HG02852 (cell line): ENCODE measurements at regions not wholly inside any gene's neighbourhood (a gene's known extent, or its start where the extent isn't known, plus 50 kb on each side); places are given as distances from the start of the nearest gene placed in this dataset.
A peak's percentile ranks its signal among the peaks of the same experiment; 100 is the strongest.
"Not testable (repeated sequence)": the region's sequence is repeated elsewhere in the genome, so short reads cannot be mapped to it uniquely, and the experiment has no call there.

Experiments used
- ATAC-seq: cut with Tn5 transposase; IDR thresholded peaks from one replicate; pipeline ENCODE4 v1.9.1; 2021; ENCODE audit warnings: mild to moderate bottlenecking, moderate library complexity; ENCODE audit not compliant: unreplicated experiment

DNA sequence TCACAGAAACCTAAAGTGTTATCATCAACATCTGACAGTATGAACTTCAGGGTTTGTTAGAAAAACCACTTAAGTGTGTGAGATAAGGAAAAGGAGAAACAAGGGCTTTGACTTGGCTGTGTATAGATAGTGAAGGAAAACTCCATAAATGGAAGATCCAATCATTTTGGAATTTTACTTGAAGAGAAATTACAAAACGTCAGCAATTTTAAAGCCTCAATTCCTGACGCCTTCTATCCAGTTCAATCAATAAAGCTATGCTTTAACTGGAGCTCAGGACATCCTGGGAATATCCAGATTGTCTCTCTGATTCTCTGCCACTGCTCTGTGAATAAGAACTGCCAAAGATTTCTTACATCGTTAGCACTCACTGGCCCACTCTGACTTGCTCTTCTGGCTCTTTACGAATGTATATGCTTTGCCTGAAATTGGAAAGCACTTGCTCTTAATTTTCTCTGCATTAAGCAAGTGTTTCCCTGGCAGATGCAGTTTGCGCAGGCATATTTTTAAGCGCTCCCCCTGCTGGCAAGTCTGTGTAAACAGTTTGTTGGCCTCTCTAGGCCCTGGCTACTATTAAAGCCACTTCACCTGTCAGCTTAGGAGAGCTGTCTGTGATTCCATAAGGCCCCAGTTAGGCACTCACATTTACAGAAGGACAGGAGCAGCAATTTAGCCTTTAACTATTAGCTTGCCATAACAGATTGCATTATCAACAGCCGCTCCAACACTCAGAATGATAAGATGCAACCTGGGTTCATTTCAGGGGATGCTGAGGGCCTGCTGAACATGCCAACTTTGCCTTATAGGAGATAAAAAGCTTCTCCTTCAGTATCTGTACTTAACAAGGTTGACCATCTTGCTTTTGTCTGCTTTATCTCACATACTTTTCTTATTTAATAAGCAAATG is 251.4 kb upstream of the DDX53 start:
- ATAC-seq = peak; percentile 97

DNA sequence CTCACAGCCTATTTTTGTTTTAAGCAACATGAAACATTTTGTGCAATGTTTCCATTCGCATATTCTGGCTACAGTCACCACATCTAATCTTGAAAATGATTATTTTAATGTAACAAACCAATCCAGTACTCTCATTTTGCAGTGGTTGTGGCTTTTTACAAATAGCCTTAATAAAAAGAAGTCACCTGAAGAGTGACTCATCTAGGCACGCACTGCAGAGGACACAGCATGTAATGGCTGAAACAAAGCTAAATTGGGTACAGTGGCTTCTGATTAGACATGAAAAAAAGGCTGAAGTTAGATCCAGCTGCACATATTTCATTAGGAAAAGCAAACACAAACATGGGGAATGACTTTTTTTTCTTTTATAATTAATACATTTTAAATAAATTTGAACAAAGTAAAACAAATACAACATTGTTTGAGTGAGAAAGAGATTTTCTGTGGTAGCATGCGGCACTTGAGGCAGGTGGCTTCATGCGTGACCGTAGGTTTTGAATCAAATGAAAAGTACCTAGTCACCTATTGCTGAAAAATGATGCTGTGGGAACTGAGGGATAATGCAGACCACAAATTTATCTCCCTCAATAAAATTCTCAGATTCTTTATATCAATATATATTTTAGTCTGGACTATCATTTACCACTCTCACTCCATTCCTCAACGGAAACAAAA is 240.8 kb upstream of the DDX53 start:
- ATAC-seq = peak; percentile 71

DNA sequence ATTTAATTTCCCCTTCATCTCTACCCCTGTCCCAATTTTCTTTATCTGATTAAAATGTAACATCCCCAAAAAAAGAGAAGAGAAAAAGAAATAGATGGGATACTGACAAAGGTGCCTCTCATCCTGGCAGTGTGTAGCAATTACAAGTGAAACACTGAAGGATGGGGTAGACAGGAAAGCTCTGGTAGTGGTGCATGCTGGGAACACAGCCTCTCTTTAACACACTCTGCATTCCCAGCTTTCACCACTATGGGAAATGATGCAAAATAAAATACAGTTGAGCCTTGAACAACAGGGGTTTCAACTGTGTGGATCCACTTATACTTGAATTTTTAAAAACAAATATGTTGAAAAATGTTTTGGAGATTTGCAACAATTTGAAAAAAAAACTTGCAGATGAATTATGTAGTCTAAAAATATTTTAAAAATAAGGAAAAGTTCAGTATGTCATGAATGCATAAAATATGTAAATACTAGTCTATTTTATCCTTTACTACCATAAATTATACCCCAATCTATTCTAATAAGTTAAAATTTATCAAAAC is 239.2 kb upstream of the DDX53 start:
- no peak for ATAC-seq

DNA sequence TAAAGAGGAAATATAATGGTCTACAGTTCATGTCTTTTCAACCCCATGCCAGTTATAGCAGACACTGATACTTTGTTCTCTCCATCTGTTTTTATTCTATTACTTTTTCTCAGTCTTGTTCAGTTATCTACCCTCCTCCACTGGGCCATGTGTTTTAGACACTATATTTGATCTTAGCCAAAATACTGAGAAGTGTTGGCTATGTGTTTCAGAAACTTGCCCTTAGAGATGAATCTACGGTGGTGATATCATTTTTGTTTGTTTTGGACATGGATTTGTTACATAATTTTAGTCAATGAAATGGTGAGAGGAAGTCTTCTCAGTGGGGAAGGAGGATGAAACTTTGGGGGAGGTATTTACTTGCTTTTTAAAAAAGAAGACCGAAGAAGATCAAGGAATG is 211.5 kb upstream of the DDX53 start:
- no peak for ATAC-seq

DNA sequence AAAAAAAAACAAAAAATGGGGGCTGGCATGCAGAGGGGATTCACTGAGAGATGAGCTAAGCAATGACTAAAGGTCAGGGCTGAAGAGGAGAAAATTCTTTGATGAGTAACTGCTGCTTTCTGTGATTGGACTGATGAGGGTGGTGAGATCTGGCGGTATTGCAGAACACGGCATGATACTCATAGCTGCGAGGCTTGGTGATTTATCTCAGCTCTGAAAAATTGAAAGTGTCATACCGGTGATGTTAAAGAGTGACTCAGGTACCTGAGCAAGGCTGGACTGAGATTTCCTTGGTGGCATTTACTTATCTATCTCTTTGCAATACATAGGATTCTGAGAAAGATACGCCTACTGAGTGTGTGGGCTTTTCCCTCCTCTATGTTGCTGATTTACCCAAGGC is 204.1 kb upstream of the DDX53 start:
- ATAC-seq = no peak

DNA sequence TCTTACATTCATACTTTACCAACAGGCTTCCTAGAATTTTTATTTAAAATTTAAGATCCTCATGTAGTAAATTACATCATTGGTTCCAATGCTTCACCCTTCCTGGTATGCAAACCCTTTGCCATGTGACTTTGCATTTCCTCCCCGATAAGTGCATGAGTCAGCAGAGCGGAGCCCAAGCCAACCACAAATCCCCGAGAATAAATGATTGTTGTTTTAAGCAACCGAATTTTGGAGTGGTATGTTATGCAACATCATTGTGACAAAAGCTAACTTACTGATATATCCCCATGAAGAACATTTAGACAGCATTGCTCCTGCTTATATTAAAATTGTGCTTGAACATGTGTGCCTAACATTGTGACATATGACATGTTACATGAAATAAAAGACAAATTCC is 199.4 kb upstream of the DDX53 start:
- no peak for ATAC-seq

DNA sequence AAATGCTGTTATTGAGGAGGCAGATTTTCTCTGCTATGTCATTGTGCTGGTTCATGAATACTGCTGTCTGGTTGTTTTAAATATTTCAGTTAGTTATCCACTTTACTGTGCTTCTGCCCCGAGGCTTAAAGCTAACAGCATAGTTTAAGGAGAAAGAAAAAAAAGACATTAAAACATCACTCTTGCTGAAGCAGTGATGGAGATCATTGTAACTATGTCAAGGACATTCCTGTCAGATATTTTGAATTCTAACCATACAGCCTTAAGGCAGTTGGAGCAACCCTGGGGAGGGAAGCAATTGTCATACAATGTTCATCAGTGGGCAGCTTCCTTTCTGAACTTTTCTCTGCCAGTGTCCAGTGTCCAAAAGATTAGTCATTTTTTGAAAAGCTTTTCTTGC is 199.0 kb upstream of the DDX53 start:
- ATAC-seq = no peak

DNA sequence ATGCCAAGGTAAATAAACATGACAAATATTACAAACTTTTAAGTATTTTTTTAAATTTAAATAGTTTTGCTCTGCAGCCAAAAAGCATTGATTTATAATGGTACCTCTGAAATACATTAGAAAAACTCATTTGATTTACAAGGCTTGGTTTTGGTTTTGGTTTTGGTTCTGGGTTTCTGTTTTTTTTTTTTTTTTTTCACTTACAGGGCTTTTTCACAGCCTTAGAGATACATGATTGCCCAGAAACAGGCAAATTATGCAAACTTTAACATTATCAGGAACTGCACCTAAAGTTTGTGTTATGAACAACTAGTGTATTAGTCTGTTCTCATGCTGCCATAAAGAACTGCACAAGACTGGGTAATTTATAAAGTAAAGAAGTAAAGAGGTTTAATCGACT is 196.4 kb upstream of the DDX53 start:
- ATAC-seq = no peak

DNA sequence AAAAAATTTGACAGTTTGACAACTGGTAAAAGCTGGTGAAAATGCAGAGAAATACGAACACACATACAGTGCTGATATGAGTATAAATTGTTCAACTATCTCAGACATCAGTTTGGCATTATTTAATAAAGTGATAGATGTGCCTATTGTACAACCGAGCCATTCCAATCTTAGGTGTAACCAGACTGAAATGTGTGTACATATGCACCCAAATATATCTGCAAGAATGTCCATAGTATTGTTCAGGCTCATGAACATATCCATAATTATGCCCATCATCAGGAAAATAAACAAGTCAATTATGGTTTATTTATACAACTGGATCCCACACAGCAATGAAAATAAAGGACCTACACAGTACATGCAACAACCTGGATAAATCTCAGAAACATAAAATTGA is 188.9 kb upstream of the DDX53 start:
- ATAC-seq = no peak

DNA sequence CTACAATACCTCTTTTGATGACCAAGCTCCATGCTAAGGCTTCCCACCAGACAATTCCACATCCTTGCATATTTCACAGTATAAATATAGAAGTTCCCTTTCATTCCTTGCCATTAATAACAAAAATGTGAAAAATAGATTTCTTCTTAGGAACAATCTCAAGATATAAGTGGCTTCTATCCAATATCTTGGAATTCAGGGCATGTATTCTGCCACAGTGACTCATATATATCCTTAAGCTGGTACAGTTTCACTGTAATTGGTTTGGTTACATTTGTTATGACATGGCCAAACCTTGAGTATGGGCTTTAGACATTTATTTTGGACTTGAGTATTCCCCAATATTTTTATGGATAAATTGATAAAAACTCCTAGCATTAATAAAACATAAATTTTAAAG is 181.7 kb upstream of the DDX53 start:
- ATAC-seq = no peak

DNA sequence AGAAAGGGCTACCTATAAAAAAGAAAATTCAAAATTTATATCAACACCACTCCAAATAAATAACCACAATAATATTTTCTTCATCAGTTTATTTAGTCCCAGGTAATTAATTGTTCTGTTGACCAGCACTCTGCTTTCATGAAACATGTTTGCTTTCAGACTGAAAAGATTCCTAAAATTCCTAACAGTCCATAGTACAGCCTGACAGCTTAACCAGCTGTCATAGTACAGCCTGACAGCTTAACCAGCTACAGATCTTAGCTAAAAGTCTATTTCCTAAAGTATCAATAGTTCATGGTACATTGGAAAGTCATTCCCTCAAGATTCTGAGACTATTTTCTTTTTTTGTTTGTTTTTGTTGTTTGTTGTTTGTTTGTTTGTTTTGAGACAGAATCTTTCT is 144.1 kb upstream of the DDX53 start:
- no peak for ATAC-seq

DNA sequence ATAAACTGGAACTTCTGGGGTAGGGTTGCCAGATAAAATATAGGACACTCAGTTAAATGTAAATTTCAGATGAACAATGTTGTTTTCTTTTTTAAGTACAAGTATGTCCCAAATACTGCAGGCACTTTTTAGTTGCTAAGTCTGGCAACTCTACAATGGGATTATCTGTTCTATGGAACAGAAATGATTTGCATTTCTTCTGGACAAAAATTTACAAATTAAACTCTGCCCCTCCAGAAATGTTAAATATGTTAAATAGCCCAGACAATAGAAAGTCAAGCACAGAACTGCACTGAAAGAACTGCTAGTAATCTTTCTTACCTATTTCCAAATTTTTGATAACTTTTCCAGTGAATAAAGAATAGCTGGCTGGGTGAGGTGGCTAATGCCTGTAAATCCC is 140.1 kb upstream of the DDX53 start:
- ATAC-seq = no peak

DNA sequence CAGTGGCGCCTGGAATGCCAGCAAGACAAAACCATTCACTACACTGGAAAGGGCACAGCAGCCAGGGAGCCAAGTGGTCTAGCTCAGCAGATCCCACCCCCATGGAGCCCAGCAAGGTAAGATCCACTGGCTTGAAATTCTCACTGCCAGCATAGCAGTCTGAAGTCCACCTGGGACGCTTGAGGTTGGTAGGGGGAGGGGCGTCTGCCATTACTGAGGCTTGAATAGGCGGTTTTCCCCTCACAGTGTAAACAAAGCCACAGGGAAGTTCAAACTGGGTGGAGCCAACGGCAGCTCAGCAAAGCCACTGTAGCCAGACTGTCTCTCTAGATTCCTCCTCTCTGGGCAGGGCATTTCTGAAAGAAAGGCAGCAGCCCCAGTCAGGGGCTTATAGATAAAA is 133.0 kb upstream of the DDX53 start:
- ATAC-seq = not testable (repeated sequence)

DNA sequence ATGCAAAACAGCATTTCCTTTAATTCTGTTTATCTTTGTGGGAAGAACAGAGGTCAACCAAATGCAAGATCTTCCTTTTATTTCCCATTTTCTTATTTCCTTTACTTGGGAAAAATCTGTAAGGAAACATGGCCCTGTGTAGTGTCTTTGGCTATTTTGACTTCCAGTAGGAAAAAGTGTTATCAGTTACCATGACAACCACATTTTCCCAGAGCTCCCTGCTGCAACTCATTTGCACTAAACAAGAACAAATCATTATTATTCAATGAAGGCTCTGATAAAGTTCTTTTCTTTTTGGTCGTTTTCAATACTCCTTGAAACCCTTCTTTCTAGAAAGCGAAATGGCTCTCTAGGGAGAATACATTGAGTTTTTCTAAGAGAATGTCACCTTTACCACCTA is 117.2 kb upstream of the DDX53 start:
- ATAC-seq = no peak

DNA sequence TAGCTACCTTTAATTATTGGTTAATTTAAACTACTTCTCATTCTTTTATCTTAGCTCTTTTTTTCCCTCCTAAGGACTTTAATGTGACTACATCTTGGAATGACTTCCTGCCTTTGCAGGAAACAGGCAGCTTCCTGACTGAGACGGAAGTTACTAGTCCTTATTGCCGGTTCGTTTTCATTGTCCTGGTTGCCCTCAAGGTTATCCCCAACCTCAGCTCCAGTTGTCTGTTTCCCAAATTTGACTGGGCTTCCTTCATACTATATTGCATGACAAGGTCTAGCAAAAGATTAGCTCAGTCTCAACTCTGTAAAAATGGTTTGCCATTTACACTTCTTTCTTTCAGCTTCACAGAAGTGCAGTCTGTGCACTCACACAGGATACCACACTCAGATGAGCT is 109.9 kb upstream of the DDX53 start:
- no peak for ATAC-seq

DNA sequence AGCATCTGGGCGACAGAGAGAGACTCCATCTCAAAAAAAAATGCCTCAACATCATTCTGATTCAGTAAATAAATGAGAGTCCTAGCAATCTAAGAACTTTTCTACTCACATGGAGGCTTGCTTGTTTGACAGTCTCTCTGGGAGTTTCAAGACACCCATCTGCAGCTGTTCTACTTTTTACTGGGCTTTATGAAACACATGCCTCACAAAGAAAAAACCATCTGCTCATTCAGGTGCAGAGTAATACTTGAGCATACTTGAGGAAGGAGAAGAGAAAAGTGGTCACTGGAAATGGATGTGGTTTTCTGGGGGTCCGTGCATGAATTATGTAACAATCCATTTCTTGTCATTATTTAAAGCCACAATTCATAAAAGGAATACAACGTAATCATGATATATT is 87.1 kb upstream of the DDX53 start:
- no peak for ATAC-seq

DNA sequence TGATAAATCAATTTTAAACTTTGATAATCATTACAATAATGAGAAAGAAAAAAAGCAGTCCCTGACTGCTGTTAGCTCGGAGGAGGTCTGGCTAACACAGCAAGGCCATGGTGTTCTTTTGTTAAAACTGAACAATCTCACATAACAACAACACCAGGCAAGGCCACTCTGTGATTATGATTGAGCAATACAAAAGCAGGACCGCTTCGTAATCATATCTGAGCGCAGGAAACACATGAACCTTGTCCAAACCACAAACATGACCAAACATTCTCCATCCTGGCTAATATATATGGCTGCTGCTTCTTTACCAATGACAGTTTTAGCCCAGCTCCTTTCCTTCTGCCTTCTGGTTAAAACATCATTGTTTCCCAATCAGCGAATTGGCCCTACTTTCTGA is 76.8 kb upstream of the DDX53 start:
- ATAC-seq = no peak

DNA sequence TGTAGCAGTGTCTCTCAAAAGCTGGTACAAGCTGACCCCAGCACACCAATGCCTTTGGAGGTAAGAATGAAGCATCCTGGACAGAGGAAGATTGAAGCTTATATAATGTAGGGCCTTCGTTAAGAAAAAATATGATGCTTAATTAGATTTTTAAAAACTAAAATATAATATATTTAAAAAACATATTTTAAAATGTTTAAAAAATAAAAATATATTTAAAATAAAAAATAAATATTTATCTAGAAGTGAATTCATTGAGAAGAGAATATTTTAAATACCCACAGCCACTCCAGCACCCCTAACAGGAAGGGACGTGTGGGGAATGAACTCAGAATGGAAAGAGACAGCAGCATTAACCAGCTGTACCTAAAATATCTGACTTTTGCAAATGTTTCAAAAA is 65.1 kb upstream of the DDX53 start:
- ATAC-seq = no peak

DNA sequence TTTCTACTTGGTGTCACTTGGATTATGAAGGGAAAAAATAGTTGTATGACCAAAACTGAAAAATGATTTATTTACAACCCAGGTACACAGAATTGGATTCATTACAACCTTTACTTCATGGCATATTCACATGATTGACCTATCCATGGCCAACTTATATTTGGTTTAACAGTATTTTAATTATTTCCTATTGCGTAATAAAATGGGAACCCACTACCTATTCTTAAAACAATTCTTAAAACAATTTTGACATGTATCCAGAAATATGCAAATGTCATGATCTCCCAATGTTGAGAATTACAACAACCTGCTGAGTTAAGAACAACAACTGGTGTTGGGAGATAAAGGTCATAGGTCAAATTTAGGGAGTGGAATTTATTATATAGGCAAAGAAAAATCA is 54.8 kb upstream of the DDX53 start:
- no peak for ATAC-seq
